B cell (primary cell): ENCODE measurements at regions not wholly inside any gene's neighbourhood (a gene's known extent, or its start where the extent isn't known, plus 50 kb on each side); places are given as distances from the start of the nearest gene placed in this dataset.

ENCODE experiments used
- ATAC-seq: fragments of 200-7000 bp; cut with Tn5 transposase; one replicate; pipeline ENCODE4 v1.10.0; 2021; ENCODE audit warnings: low read depth, mild to moderate bottlenecking, moderate number of reproducible peaks, moderate library complexity
- CTCF ChIA-PET: fragments of 350-600 bp; sonication (Branson Sonifier 250); formaldehyde crosslinking; loops from one replicate; lab custom pipeline; 2021; ENCODE audit warnings: antibody characterized with exemption, inconsistent platforms; lab: Charles Lee
- POLR2A ChIA-PET: fragments of 350-600 bp; sonication (Branson Sonifier 250); formaldehyde crosslinking; loops from one replicate; lab custom pipeline; 2021; ENCODE audit warnings: antibody characterized with exemption; lab: Charles Lee
- DNase-seq: peaks from one replicate; pipeline ENCODE4 v3.0.0; 2013
- H2AFZ ChIP-seq: 2 replicates; pipeline ENCODE4 v1.6.1; 2012; ENCODE audit warnings: mild to moderate bottlenecking, low read depth, low read length; ENCODE audit not compliant: insufficient read depth, poor library complexity, severe bottlenecking
- H3K27ac ChIP-seq, 2 donors: 1 replicate in 1 of 2; 2 replicates in 1 of 2; pipeline ENCODE4 v1.5.1; 2012 to 2013; ENCODE audit warnings: low read length in 2 of 2, mild to moderate bottlenecking in 2 of 2, moderate library complexity in 1 of 2
- H3K27me3 ChIP-seq, 4 experiments: fragments of 200-600 bp in 1 of 4; sonication (generic) in 1 of 4; replicated peaks in 1 of 4; 1 replicate in 2 of 4; 2 replicates in 2 of 4; pipeline versions ENCODE4 v1.6.1 to v1.7.0; 2013 to 2016; ENCODE audit warnings: low read length in 3 of 4, mild to moderate bottlenecking in 2 of 4, mixed read lengths in 1 of 4, moderate library complexity in 1 of 4; ENCODE audit not compliant: insufficient read depth in 4 of 4, control insufficient read depth in 3 of 4; ENCODE audit errors: control extremely low read depth in 1 of 4
- H3K36me3 ChIP-seq, 2 experiments: replicated peaks in 1 of 2; 1 replicate in 1 of 2; 2 replicates in 1 of 2; pipeline versions ENCODE4 v1.6.1 to v1.7.1; 2013; ENCODE audit warnings: low read length in 1 of 2; ENCODE audit not compliant: insufficient read depth in 2 of 2, control insufficient read depth in 1 of 2; ENCODE audit errors: control extremely low read depth in 1 of 2, extremely low read depth in 1 of 2
- H3K4me1 ChIP-seq, 2 donors: fragments of 200-600 bp in 1 of 2; sonication (generic) in 1 of 2; 1 replicate in 1 of 2; 2 replicates in 1 of 2; pipeline versions ENCODE4 v1.5.1 to v1.6.1; 2013 to 2017; ENCODE audit warnings: low read length in 2 of 2; ENCODE audit not compliant: control insufficient read depth in 2 of 2, insufficient read depth in 2 of 2
- H3K4me2 ChIP-seq: replicated peaks from 2 replicates; pipeline ENCODE3; 2012; ENCODE audit warnings: mild to moderate bottlenecking, low read depth, low read length; ENCODE audit not compliant: poor library complexity, severe bottlenecking
- H3K4me3 ChIP-seq, 5 experiments: fragments of 200-600 bp in 1 of 5; sonication (generic) in 1 of 5; 1 replicate in 3 of 5; 2 replicates in 2 of 5; pipeline versions ENCODE4 v1.5.1 to v1.7.0; 2011 to 2016; ENCODE audit warnings: low read length in 4 of 5, mild to moderate bottlenecking in 4 of 5, low read depth in 2 of 5, control low read depth in 1 of 5, moderate library complexity in 1 of 5; ENCODE audit not compliant: insufficient read depth in 1 of 5; ENCODE audit errors: control extremely low read depth in 1 of 5, extremely low read depth in 1 of 5
- H3K79me2 ChIP-seq: fragments of 200-600 bp; sonication (generic); one replicate; pipeline ENCODE4 v1.6.0; 2016; ENCODE audit warnings: low read length; ENCODE audit not compliant: control insufficient read depth, insufficient read depth
- H3K9ac ChIP-seq: fragments of 200-600 bp; sonication (generic); 2 replicates; pipeline ENCODE4 v1.6.1; 2017; ENCODE audit warnings: mild to moderate bottlenecking, low read length, moderate library complexity
- H3K9me3 ChIP-seq, 3 donors: one replicate each; pipeline versions ENCODE4 v1.6.1 to v1.7.1; 2013; ENCODE audit warnings: low read length in 2 of 3; ENCODE audit not compliant: control insufficient read depth in 2 of 3, insufficient read depth in 1 of 3; ENCODE audit errors: control extremely low read depth in 1 of 3
- H4K20me1 ChIP-seq: 2 replicates; pipeline ENCODE4 v1.6.0; 2012; ENCODE audit warnings: mild to moderate bottlenecking, low read length; ENCODE audit not compliant: insufficient read depth, control insufficient read depth, poor library complexity, severe bottlenecking
- H3K27ac Mint-ChIP-seq: one replicate; pipeline ENCODE4 v1.8.0; 2021; ENCODE audit warnings: mixed read lengths
- H3K27me3 Mint-ChIP-seq: one replicate; pipeline ENCODE4 v1.8.0; 2021; ENCODE audit warnings: mixed read lengths
- H3K4me1 Mint-ChIP-seq: one replicate; pipeline ENCODE4 v1.8.0; 2021; ENCODE audit warnings: mixed read lengths
- H3K4me3 Mint-ChIP-seq: one replicate; pipeline ENCODE4 v1.8.0; 2021; ENCODE audit warnings: mixed read lengths
- H3K9me3 Mint-ChIP-seq: one replicate; pipeline ENCODE4 v1.8.0; 2022; ENCODE audit warnings: mixed read lengths; ENCODE audit not compliant: insufficient read depth
- EZH2 ChIP-seq: IDR thresholded peaks from 2 replicates; pipeline ENCODE4 v1.6.1; 2012; ENCODE audit warnings: borderline replicate concordance, low read depth, mild to moderate bottlenecking, moderate library complexity, low read length; ENCODE audit not compliant: insufficient read depth, poor library complexity, severe bottlenecking
- WGBS: methylation state at CpG from one replicate; pipeline ENCODE4 v1.1.5; 2013; ENCODE audit warnings: missing lambda C conversion rate; ENCODE audit not compliant: insufficient coverage; 5-methylcytosine and 5-hydroxymethylcytosine counted together
- intact Hi-C: fragments of 100-400 bp; cut with micrococcal nuclease; formaldehyde crosslinking; loops from one replicate; pipeline ENCODE4 v1.10.0; 2022
- TF ChIP-seq, protein P1 (sequence below): fragments of 200-600 bp; IDR thresholded peaks from one replicate; pipeline ENCODE4 v1.8.0; 2022; ENCODE audit warnings: antibody characterized with exemption, mild to moderate bottlenecking

- no CpG with 5 or more reads among the region's 4 CpGs for WGBS
- Mint-ChIP-seq H3K4me1 (no peaks in the 10 kb centered on the region), H3K9me3 (no peaks in the 10 kb centered on the region), H3K4me3 (no peak overlapping the region), H3K27ac (no peak overlapping the region), H3K27me3 (no peaks in the 10 kb centered on the region)
- Histone ChIP-seq H2AFZ (no peak overlapping the region), H3K4me1 (no peaks in the 10 kb centered on the region), H3K4me3 (no peak overlapping the region), H3K9me3 (peaks cover 0 to 3% (median 0%) of the 10 kb centered on the region in 3 donors), H3K27ac (no peak overlapping the region), H3K27me3 (no peaks in the 10 kb centered on the region), H3K4me2 (no peak overlapping the region), H3K36me3 (no peaks in the 10 kb centered on the region), H3K9ac (no peak overlapping the region), H3K79me2 (no peaks in the 10 kb centered on the region), H4K20me1 (no peaks in the 10 kb centered on the region)
- intact Hi-C loops, result no loop called here
- TF ChIP-seq, protein P1, sequence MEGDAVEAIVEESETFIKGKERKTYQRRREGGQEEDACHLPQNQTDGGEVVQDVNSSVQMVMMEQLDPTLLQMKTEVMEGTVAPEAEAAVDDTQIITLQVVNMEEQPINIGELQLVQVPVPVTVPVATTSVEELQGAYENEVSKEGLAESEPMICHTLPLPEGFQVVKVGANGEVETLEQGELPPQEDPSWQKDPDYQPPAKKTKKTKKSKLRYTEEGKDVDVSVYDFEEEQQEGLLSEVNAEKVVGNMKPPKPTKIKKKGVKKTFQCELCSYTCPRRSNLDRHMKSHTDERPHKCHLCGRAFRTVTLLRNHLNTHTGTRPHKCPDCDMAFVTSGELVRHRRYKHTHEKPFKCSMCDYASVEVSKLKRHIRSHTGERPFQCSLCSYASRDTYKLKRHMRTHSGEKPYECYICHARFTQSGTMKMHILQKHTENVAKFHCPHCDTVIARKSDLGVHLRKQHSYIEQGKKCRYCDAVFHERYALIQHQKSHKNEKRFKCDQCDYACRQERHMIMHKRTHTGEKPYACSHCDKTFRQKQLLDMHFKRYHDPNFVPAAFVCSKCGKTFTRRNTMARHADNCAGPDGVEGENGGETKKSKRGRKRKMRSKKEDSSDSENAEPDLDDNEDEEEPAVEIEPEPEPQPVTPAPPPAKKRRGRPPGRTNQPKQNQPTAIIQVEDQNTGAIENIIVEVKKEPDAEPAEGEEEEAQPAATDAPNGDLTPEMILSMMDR, result no peak
- no peak for TF ChIP-seq EZH2
- ChIA-PET POLR2A (no interaction called here), CTCF (no interaction called here)
- DNase-seq, result no peak
- ATAC-seq, result no peak
Measured at GRCh38 chr4:181477591-181477990, 765.6 kb upstream of the TENM3 start.

DNA sequence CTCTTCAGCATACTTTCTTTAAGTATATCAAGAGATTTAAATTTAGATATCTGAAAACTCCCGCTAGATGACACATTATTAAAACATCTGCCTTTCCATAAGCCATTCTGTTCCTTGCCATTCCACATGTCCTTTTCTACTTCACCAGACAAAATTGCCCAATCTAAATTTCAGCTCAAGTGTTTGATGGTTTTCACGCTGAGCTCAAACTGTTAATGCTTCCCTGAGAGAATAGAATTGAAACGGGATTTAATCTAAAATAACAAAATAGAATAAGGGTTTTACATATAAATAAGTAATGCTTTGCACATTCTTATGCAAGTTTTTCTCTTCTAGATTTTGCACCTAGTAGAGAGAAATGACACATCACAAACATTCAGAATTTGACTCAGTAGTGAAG, 764.5 kb upstream of the TENM3 start:
- intact Hi-C loops, result no loop called here
- Histone ChIP-seq H3K4me1 (no peaks in the 10 kb centered on the region), H3K36me3 (no peaks in the 10 kb centered on the region), H3K27ac (no peak overlapping the region), H4K20me1 (no peaks in the 10 kb centered on the region), H3K9me3 (no peaks in the 10 kb centered on the region), H3K9ac (no peak overlapping the region), H3K4me3 (no peak overlapping the region), H3K4me2 (no peak overlapping the region), H3K79me2 (no peaks in the 10 kb centered on the region), H3K27me3 (no peaks in the 10 kb centered on the region), H2AFZ (no peak overlapping the region)
- DNase-seq (no peak), ATAC-seq (no peak)
- CTCF ChIA-PET, result no interaction called here
- no peak overlapping the region for H3K27ac Mint-ChIP-seq
- POLR2A ChIA-PET, result no interaction called here
- H3K27me3 Mint-ChIP-seq, result no peaks in the 10 kb centered on the region
- no peaks in the 10 kb centered on the region for H3K9me3 Mint-ChIP-seq
- H3K4me1 Mint-ChIP-seq, result no peaks in the 10 kb centered on the region
- WGBS, result no CpG with 5 or more reads among the region's 3 CpGs
- TF ChIP-seq, protein P1, result no peak
- no peak for TF ChIP-seq EZH2
- no peak overlapping the region for H3K4me3 Mint-ChIP-seq
